Fibroblast of villous mesenchyme (primary cell): ENCODE measurements at regions not wholly inside any gene's neighbourhood (a gene's known extent, or its start where the extent isn't known, plus 50 kb on each side); places are given as distances from the start of the nearest gene placed in this dataset.

Source experiments
- DNase-seq: peaks from one replicate; pipeline ENCODE4 v3.0.0-alpha.2; 2010; ENCODE audit warnings: low read depth
- H3K4me3 ChIP-seq: 2 replicates; pipeline ENCODE4 v1.5.1; 2011; ENCODE audit warnings: low read depth, mild to moderate bottlenecking, low read length
- TF ChIP-seq, protein P1 (sequence below): IDR thresholded peaks from 2 replicates; pipeline ENCODE4 v1.5.1; 2012; ENCODE audit warnings: low read depth, mild to moderate bottlenecking, low read length; ENCODE audit not compliant: insufficient read depth

DNA sequence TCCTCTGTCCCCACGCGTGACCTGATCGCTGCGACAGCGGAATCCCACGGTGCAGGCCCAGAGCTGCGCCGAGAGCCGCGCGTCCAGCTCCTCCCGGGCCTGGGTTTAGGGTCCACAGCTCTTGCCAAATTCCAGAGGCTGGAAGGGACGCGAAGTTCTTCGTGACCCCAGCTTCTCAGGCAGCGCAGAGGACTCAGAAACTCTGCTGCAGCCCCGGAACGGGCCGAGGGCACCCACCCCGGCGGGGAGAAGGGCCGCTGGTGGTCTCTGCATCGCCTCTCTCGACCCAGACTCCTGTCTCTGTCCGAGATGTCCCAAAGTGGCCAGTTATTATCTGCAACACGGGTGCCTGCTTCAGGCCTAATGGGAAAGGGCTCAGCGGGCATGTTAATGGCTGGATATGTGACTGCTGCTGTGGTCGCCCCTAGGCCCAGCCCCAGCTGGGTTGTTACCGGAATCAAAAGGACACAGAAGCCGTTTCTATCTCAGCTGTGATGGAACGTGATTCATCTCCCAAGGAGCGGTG is 236.4 kb downstream of the VRK1 start:
- no peak overlapping the region for H3K4me3 ChIP-seq
- TF ChIP-seq, protein P1, sequence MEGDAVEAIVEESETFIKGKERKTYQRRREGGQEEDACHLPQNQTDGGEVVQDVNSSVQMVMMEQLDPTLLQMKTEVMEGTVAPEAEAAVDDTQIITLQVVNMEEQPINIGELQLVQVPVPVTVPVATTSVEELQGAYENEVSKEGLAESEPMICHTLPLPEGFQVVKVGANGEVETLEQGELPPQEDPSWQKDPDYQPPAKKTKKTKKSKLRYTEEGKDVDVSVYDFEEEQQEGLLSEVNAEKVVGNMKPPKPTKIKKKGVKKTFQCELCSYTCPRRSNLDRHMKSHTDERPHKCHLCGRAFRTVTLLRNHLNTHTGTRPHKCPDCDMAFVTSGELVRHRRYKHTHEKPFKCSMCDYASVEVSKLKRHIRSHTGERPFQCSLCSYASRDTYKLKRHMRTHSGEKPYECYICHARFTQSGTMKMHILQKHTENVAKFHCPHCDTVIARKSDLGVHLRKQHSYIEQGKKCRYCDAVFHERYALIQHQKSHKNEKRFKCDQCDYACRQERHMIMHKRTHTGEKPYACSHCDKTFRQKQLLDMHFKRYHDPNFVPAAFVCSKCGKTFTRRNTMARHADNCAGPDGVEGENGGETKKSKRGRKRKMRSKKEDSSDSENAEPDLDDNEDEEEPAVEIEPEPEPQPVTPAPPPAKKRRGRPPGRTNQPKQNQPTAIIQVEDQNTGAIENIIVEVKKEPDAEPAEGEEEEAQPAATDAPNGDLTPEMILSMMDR: no peak

DNA sequence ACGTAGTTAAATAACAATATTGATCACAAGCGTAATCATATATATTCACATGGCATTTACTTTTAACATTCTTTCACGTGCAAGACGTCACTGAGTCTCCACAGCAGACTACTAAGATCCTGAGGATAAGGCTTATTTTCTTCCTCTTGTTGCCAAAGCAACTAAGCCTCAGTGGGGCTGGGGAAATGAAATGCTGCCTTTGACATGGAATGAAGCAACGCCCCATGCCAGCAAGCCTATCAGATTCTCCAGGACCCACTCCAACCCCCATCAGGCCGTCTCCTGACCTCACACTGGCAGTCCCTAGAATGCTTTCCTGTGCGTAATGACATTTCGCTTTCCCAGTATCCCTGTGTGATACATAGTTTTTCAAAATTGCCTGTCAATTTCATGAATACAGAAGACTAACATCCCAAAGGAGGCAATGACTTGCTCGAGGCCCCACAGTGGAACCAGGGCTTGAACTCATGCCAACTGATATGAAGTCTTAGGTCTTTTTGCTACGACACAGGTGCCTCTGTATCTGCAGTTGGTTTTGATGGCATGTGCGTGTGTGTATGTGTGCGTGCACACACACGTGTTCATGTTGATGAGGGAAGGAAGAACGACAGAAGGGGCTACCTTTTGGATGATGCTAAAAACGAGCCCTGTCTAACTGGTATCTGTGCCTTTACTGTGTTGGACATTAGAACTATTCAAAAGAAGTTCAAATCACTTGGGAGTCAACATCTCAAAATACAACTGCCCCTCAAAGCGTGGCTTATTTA is 239.1 kb downstream of the VRK1 start:
- TF ChIP-seq, protein P1: no peak
- no peak overlapping the region for H3K4me3 ChIP-seq
- no peak for DNase-seq

More for the DNA sequence above, 236.4 kb downstream of the VRK1 start:
- DNase-seq: no peak

DNA sequence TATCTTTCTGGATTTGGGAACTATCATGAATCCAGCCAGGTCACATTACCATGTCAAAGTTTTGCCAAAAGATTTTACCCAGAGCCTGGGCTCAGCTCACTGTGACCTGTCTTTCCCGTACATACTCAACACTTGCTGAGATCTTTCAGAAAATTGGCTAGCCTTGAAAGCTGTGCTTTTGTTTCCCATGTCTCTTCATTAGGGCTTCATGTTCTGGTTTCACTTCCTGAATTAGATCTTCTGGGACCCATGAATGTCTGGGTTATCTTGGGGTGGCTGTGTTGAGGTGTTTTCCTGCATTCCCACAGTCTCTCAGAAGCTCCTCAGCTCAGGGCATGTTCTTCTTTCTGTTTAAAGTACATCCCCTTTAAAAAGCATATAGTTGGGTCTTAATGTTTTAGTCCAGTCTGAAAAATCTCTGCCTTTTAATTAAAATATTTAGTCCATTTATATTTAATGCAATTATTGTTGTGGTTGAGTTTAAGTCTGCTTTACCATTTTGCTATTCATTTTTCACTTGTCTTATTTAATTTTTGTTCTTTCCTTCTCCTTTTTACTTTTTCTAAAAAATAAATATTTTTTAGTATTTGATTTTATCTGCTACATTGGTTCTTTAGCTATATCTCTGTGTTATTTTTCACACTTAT is 242.7 kb downstream of the VRK1 start:
- H3K4me3 ChIP-seq: no peak overlapping the region
- TF ChIP-seq, protein P1: no peak
- DNase-seq: no peak

DNA sequence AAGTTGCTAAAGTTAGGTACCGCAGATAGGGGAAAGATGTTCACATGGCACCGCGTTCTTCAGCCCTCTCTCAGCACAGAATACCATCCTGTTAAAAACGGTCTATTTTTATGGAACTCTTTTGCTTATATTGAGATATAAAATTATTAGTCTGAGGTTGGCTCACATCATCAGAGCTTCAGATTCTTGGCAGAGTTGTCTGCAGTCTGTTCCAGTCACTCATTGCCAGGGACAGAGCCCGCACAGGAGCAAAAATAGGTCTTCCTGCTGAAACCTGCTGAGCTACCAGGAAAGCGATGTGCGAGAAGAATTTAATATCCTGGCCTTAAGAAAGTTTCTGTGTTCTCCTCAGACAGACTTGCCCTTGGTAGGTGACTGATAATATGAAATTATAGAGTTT is 249.8 kb downstream of the VRK1 start:
- no peak overlapping the region for H3K4me3 ChIP-seq
- no peak for DNase-seq
- TF ChIP-seq, protein P1: no peak

DNA sequence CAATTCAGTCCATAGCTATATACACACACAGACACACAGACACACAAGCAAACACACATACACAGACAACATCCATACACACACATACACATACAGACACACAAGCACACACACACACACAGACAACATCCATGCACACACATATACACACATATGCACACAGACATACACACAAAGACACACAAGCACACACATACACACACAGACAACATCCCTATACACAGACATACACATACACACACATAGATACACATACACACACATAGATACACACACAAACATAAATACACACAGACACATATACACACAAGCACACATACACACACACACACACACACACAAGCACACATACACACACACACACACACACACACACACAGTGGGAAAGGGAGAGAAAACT is 254.8 kb downstream of the VRK1 start:
- no peak for DNase-seq
- no peak overlapping the region for H3K4me3 ChIP-seq
- TF ChIP-seq, protein P1: no peak

DNA sequence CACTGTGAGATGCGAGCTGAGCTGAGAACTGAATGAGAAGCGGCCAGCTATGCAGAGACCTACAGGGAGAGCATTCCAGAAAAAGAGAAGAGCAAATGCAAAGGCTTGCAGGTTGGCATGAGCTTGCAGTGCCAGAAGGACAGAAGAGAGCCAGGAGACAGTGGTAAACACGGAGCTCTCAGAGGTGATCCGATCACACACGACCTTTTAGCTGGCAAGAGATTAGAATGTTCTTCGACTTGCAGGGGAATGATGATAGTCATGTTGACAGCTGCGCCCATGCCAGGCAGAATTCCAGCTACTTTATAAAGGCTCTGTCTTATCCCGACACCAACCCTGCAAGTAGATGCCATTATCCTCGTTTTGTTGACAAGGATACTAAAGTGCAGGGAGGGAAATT is 256.8 kb downstream of the VRK1 start:
- no peak for DNase-seq
- TF ChIP-seq, protein P1: no peak
- H3K4me3 ChIP-seq: no peak overlapping the region
